Fibroblast of lung (primary cell): ENCODE measurements at regions not wholly inside any gene's neighbourhood (a gene's known extent, or its start where the extent isn't known, plus 50 kb on each side); places are given as distances from the start of the nearest gene placed in this dataset.

Experiments used
- DNase-seq, 2 donors: peaks; one replicate each; pipeline versions ENCODE4 v3.0.0 to v3.0.0-alpha.2; 2010; ENCODE audit warnings: low read depth in 2 of 2
- H2AFZ ChIP-seq: 2 replicates; pipeline ENCODE4 v1.5.1; 2012; ENCODE audit warnings: low read length, control low read depth, inconsistent platforms
- H3K27ac ChIP-seq: 2 replicates; pipeline ENCODE4 v1.5.1; 2011; ENCODE audit warnings: low read length, control low read depth; ENCODE audit not compliant: insufficient read depth
- H3K27me3 ChIP-seq: 2 replicates; pipeline ENCODE4 v1.5.1; 2011; ENCODE audit warnings: mild to moderate bottlenecking, low read length; ENCODE audit not compliant: control insufficient read depth, insufficient read depth
- H3K36me3 ChIP-seq: 2 replicates; pipeline ENCODE4 v1.5.1; 2011; ENCODE audit warnings: low read length; ENCODE audit not compliant: control insufficient read depth, insufficient read depth
- H3K4me1 ChIP-seq: 2 replicates; pipeline ENCODE4 v1.5.1; 2011; ENCODE audit warnings: low read length; ENCODE audit not compliant: control insufficient read depth, insufficient read depth; ENCODE audit errors: extremely low read depth
- H3K4me2 ChIP-seq: 2 replicates; pipeline ENCODE4 v1.5.1; 2011; ENCODE audit warnings: low read length, control low read depth; ENCODE audit not compliant: insufficient read depth; ENCODE audit errors: extremely low read depth
- H3K4me3 ChIP-seq, 4 experiments: fragments of 200-600 bp in 1 of 4; sonication (generic) in 1 of 4; replicated peaks in 1 of 4; 2 replicates each; pipeline ENCODE4 v1.5.1; 2011 to 2016; ENCODE audit warnings: low read length in 4 of 4, low read depth in 3 of 4, mild to moderate bottlenecking in 3 of 4, control low read depth in 2 of 4, inconsistent platforms in 1 of 4, mixed read lengths in 1 of 4; ENCODE audit not compliant: insufficient read depth in 1 of 4; ENCODE audit errors: control extremely low read depth in 1 of 4
- H3K79me2 ChIP-seq: 2 replicates; pipeline ENCODE4 v1.5.1; 2012; ENCODE audit warnings: mild to moderate bottlenecking, low read length, inconsistent platforms; ENCODE audit not compliant: control insufficient read depth, insufficient read depth
- H3K9ac ChIP-seq: 2 replicates; pipeline ENCODE4 v1.5.1; 2011; ENCODE audit warnings: mild to moderate bottlenecking, low read length, control low read depth; ENCODE audit not compliant: insufficient read depth
- H3K9me3 ChIP-seq: 2 replicates; pipeline ENCODE4 v1.5.1; 2012; ENCODE audit warnings: low read depth, low read length; ENCODE audit not compliant: control insufficient read depth, insufficient read depth
- H4K20me1 ChIP-seq: 2 replicates; pipeline ENCODE4 v1.5.1; 2011; ENCODE audit warnings: low read length; ENCODE audit not compliant: control insufficient read depth, insufficient read depth; ENCODE audit errors: extremely low read depth
- EZH2 ChIP-seq: IDR thresholded peaks from 2 replicates; pipeline ENCODE4 v1.5.1; 2012; ENCODE audit warnings: low read length, control low read depth, mild to moderate bottlenecking; ENCODE audit errors: missing control alignments
- TF ChIP-seq, protein P1 (sequence below), 2 donors: IDR thresholded peaks in 1 of 2; conservative IDR thresholded peaks in 1 of 2; 1 replicate in 1 of 2; 2 replicates in 1 of 2; pipeline ENCODE4 v1.5.1; 2011 to 2012; ENCODE audit warnings: low read length in 2 of 2, control low read depth in 1 of 2, inconsistent platforms in 1 of 2, low read depth in 1 of 2, mild to moderate bottlenecking in 1 of 2

DNA sequence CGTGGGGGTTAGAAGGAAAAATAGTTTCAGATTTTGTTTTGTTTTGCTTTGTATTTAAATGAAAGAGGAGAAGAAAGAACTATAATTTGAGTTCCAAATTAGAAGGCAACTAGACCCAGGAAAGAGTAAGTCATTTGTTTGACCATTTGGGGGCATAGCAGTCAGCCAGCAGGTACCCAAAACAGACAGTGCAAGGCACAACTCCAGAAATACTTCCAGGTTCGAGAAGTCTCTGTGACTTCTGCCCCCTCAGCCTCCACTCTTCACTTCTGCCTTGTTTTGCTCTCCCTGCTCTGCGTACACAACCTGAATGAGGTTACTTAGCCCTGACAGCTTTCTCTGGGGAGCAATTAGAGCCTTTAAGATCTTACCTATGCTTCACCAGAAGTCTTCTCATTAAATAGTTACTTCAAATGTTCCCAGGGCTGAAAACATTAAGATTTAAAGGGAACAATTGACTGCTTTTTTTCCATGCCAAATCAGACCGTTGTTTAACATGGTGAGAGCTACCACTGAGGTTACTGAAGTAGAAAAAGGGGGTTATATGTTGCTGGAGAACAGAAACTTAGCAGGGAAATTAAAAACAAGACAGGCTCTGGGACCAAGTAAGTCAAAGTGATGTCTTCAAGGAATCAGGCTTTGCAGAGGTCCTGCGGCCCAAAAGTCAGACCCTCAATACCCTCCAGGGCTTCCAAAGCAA lies 216.9 kb downstream of the BCL11A start:
- Histone ChIP-seq H3K4me1 (no peaks in the 10 kb centered on the region), H3K9me3 (no peaks in the 10 kb centered on the region), H3K79me2 (no peaks in the 10 kb centered on the region), H4K20me1 (no peaks in the 10 kb centered on the region), H3K9ac (no peak overlapping the region), H3K36me3 (no peaks in the 10 kb centered on the region), H3K4me2 (no peak overlapping the region), H2AFZ (no peak overlapping the region), H3K4me3 (no peak overlapping the region), H3K27ac (no peak overlapping the region), H3K27me3 (no peaks in the 10 kb centered on the region)
- TF ChIP-seq, protein P1, sequence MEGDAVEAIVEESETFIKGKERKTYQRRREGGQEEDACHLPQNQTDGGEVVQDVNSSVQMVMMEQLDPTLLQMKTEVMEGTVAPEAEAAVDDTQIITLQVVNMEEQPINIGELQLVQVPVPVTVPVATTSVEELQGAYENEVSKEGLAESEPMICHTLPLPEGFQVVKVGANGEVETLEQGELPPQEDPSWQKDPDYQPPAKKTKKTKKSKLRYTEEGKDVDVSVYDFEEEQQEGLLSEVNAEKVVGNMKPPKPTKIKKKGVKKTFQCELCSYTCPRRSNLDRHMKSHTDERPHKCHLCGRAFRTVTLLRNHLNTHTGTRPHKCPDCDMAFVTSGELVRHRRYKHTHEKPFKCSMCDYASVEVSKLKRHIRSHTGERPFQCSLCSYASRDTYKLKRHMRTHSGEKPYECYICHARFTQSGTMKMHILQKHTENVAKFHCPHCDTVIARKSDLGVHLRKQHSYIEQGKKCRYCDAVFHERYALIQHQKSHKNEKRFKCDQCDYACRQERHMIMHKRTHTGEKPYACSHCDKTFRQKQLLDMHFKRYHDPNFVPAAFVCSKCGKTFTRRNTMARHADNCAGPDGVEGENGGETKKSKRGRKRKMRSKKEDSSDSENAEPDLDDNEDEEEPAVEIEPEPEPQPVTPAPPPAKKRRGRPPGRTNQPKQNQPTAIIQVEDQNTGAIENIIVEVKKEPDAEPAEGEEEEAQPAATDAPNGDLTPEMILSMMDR (conservative IDR thresholded peaks at IDR 0.05 in 1 of 2, IDR thresholded peaks at IDR 0.05 in 1 of 2; ENCODE audit: low read depth in 1 of 2, low read length in 2 of 2) = no peak
- TF ChIP-seq EZH2 = no peak
- DNase-seq = no peak

DNA sequence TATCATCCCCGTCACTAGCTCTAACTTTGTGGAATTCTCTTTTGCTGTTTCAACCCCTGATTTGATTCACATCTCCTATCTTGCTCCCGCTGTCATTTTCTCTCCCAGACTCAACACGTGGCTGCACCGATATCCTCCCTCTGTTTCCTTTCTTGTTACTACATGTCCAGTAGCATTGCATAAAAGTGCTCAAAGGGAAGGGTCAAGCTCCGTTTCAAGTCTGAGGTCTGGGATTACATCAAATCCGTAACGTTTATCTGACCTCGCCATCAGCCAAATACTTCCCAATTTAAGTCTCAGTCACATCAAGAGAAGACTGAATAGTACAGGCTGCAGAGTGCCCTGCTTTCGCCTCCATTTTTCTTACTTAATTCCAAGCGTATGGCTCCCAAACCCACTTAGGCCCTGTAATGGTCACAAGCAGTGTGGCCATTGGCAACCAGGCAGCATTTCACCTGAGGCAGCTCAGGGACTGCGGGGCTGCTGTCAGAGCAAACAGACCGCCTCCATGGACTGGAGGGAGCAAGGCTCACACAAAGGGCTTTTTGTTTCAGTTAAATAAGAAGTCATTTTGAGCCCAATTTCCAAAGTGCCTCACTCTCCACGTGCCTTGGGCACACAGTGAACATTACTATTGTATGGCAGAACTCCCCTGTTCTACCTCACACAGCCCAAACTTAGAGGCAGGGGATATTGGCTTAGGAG lies 217.8 kb downstream of the BCL11A start:
- H3K79me2 ChIP-seq = no peaks in the 10 kb centered on the region
- TF ChIP-seq EZH2 = no peak
- TF ChIP-seq, protein P1 (conservative IDR thresholded peaks at IDR 0.05 in 1 of 2, IDR thresholded peaks at IDR 0.05 in 1 of 2; ENCODE audit: low read depth in 1 of 2, low read length in 2 of 2) = no peak
- no peak overlapping the region for H3K4me2 ChIP-seq
- no peak overlapping the region for H3K4me3 ChIP-seq
- no peak overlapping the region for H3K27ac ChIP-seq
- H3K4me1 ChIP-seq = no peaks in the 10 kb centered on the region
- H3K9me3 ChIP-seq = no peaks in the 10 kb centered on the region
- no peak for DNase-seq
- H2AFZ ChIP-seq = no peak overlapping the region
- no peaks in the 10 kb centered on the region for H3K27me3 ChIP-seq
- H3K36me3 ChIP-seq = no peaks in the 10 kb centered on the region
- no peaks in the 10 kb centered on the region for H4K20me1 ChIP-seq
- H3K9ac ChIP-seq = no peak overlapping the region

DNA sequence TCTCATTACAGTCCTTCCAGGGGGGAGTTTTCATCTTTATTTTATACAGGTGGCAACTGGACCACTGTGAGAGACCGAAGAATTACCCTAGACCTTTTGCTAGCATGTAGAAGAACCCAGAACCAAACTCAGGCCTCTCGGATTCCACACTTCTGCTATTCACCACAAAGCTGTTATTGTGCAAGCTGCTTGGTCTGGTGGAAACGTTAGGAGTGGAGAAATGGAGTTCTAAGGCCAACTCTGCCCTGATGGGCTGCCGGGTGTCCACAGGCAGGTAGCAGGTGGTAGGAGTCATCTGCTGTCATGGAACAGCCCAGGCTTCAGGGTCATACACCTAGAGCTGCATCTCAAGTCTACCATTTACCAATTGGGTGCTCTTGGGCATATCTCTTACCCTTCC lies 218.8 kb downstream of the BCL11A start:
- Histone ChIP-seq H3K4me2 (no peak overlapping the region), H4K20me1 (no peaks in the 10 kb centered on the region), H3K4me3 (no peak overlapping the region), H3K79me2 (no peaks in the 10 kb centered on the region), H3K27ac (no peak overlapping the region), H3K27me3 (no peaks in the 10 kb centered on the region), H2AFZ (no peak overlapping the region), H3K4me1 (no peaks in the 10 kb centered on the region), H3K9ac (no peak overlapping the region), H3K9me3 (no peaks in the 10 kb centered on the region), H3K36me3 (no peaks in the 10 kb centered on the region)
- DNase-seq = no peak
- no peak for TF ChIP-seq EZH2
- TF ChIP-seq, protein P1 (conservative IDR thresholded peaks at IDR 0.05 in 1 of 2, IDR thresholded peaks at IDR 0.05 in 1 of 2; ENCODE audit: low read depth in 1 of 2, low read length in 2 of 2) = no peak
